HG02759 (cell line): ENCODE measurements at regions not wholly inside any gene's neighbourhood (a gene's known extent, or its start where the extent isn't known, plus 50 kb on each side); places are given as distances from the start of the nearest gene placed in this dataset.

Experiments used
- ATAC-seq: cut with Tn5 transposase; IDR thresholded peaks from one replicate; pipeline ENCODE4 v1.9.1; 2021; ENCODE audit warnings: mild to moderate bottlenecking, moderate library complexity; ENCODE audit not compliant: unreplicated experiment

- ATAC-seq = no peak
These were observed 404.2 kb upstream of the RNF32 start for GRCh38 chr7:156236181-156236889.

DNA sequence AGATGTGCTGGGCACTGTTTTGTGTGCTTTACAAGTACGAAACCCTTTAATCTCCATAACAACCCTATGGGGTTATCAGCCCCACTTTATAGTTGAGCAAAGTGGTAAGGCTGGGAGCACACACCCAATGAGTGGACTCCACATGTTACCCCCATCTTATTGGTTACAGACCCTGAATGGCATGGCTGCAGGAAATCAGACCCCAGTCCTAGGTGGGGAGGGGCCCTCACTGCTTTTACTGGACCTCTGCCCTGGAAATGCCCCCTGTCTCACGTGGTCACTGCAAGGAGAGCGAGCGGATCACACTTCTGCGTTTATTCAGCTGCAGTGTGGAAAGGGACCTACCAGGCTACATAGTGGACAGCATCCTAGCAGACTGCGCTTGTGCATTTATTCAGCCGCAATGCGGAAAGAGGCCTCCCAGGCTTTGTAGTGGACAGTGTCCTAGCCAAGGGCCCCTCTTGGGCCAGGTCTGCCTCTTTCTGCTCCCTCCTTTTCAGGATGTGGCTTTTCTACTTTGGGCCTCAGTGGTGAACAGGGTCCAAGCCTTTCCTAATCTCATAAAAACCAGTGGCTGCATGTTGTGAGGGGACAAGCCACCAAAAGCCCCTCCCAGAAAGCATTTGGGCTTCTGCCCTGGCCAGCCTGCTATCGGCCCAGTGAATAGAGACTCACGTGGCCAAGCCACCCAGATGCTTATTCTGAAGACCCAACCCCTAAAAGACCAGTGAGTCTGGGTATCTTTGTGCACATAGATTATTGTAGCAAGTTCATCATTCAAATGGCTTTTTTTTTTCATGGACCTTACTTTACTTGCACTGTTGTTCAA, 405.7 kb upstream of the RNF32 start:
- no peak for ATAC-seq

DNA sequence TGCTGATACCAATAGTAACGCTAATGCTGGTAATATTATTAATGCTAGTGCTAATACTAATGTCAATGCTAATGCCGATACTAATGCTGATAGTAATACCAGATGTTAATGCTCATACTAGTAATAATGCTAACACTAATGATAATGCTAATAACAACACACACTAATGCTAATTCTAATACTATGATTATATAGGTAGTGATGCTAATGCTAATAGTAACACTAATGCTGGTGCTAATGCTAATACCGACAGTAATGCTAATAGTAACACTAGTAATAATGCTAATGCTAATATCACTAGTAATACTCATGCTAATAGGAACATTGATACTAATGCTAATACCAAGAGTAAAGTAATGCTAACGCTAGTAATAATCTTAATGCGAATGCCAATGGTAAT, 406.4 kb upstream of the RNF32 start:
- ATAC-seq = no peak

- no peak for ATAC-seq
These were observed 407.5 kb upstream of the RNF32 start for GRCh38 chr7:156232931-156233705.

DNA sequence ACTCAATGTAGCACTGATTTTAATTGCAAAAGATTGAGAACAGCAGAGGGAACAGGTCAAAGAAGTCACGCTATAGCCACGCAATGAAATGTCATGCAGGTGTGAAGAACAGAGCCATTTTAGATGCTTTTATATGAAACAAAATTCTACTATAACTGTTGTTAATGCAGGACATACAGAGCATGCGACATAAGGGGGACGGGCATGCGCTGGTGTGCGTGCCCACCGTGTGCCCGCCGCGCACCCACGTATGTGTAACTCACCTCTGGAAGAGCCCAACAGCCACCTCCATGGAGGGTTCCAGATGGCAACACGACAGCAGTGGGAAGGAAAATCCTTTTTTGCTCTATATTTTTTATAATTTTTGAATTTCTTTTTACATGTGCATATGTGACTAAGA, 410.0 kb upstream of the RNF32 start:
- ATAC-seq = no peak

- ATAC-seq = no peak
These were observed 412.6 kb upstream of the SHH start for GRCh38 chr7:156224833-156225225.

DNA sequence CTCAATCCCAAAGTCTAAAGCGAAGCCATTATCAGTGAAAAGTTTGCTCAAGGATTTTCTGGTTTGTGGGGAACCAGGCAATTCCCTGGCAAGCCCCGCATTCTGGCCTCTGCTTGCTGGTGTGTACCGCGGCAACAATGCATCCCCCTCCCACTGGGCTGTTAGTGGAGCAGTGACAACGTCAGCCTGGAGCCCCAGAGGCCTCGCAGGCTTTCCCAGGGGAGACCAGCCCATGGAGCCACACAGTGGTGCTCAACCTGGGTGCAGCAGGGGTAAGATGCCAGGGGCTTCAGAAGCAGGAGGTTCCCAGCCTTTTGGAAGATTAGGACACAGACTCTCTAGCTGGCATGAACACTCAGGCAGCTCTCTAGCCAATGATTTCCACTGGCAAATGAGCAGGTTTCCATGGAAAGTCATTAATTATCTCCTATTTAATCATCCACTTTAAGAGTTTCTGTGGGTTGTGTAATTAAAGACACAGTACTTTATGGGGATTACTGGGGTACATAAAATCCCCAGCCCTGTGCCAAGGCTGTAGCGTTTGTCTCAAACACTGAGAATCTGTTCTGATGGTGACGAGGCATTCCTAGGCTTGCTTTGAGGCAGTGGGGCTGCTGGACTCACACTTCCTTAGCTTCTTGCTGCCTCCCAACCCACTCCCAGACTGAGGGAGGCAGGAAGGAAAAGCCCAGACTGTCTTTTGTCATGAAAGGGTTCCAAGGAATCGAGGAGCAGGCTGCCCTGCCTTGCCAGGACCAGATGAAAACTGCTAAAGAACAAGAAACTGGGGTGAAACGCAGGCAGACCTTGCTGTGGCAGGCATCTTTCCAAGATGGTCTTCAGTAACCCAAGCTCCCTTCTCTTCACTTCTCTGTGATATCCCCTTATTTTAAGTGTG, 411.9 kb upstream of the SHH start:
- ATAC-seq = no peak

DNA sequence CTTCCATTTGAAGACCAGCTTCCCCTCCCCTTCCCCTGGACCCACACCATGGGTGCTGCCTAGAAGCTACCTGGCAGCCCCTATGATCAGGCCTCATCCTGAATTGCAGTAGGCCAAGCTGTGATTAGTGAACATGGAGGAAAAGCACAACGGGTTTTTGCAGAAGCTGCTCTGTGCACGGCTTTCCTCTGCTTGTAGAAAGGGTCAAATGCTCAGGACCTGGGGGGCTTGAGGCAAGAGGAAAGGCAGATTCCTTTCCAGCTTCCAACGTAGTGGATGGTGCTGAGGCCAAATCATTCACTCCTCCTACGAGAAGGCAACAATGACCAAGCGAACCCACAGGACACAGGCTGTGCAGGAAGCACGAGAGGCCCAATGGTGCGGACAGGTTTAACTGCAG, 410.3 kb upstream of the SHH start:
- ATAC-seq = no peak

DNA sequence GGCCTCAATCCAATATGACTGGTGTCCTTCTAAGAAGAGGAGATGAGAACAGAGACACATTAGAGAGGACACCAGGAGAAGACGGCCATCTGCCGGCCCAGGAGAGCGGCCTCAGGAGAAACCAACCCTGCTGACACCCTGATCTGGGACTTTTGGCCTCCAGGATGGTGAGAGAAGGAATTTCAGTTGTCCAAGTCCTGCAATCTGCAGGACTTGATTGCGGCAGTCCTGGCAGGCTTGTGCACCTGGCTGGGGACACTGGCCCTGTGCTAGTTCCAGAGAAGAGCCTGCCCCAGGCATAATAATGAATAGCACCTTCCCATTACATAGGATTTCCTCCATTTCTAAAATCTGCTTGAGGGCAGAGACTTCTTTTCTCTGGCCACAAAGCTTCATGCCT, 409.9 kb upstream of the SHH start:
- ATAC-seq = no peak

- no peak for ATAC-seq
These were observed 408.4 kb upstream of the SHH start for GRCh38 chr7:156220701-156221100.

DNA sequence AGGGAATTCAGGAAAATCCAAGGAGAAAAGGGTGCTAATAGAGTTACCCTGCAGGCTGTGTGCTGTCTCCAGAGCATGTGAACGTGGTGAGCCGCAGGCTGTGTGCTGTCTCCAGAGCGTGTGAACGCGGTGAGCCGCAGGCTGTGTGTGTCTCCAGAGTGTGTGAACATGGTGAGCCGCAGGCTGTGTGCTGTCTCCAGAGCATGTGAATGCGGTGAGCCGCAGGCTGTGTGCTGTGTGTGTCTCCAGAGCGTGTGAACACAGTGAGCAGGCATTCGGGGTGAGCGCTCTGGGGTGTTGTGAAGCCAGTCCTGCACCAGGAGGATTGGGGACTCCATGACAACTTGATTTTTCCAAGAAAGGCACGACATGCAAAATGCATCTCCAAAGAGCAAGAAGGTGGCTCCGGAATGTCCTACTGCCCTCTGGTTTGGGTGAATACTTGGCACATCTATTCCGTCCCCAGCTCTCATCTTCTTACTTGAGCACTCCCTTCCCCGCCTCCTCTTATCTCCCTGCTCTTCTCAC, 407.9 kb upstream of the SHH start:
- ATAC-seq = no peak

- ATAC-seq = no peak
These were observed 407.2 kb upstream of the SHH start for GRCh38 chr7:156219307-156220077.

DNA sequence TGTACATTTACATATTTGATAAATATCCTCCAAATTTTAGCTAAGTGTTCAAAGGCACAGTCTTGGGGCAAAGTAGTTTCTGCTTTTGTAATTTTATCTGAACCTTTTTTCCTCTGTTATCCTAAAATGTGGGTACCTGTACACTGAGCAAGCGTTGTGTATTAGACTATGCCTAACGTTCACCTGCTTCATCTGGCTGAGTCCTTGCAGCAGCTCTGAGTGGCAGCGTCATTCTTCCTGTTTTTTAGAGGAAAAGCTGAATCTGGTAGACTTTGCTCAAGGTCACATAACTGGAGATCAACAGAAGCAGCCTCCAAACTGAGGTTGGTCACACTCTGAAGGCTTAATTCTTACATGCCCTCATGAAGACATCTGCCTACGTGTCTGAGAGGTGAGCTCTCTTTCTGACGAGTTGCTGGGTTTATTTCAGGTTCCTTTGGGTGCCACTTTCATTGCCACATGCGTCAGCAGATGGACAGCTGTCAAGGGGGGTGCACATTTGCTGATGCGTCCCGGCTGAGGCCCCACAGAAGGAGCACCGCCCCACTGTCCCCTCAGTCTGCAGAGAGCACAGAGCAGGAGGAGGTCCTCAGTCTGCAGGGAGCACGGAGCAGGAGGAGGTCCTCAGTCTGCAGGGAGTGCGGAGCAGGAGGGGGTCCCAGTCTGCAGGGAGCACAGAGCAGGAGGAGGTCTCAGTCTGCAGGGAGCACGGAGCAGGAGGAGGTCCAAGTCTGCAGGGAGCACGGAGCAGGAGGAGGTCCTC, 406.5 kb upstream of the SHH start:
- ATAC-seq = no peak

GRCh38 chr7:156217803-156218202, 405.5 kb upstream of the SHH start:
- no peak for ATAC-seq

DNA sequence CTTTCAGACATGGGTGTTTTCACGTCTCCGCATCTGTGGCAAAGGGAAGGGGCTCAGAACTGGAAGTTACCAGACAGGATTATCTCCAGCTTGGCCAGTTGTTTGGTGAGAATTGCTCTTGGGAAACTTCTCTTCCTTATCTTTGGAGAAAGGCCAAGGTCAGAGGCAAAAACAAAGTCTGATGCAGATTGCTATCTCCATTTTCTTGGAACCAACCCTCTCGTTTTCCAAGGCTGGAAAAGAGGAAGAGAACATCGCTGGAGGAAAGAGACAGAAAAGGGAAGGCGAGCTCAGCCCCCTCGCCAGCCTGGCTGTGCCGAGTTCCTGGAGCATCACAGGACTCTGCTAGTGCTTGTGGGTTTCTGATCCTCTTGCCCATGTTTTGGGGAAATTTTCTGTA, 396.8 kb upstream of the SHH start:
- no peak for ATAC-seq

GRCh38 chr7:156207306-156207705, 395.0 kb upstream of the SHH start:
- ATAC-seq = no peak

GRCh38 chr7:156206174-156206573, 393.9 kb upstream of the SHH start:
- ATAC-seq = no peak

DNA sequence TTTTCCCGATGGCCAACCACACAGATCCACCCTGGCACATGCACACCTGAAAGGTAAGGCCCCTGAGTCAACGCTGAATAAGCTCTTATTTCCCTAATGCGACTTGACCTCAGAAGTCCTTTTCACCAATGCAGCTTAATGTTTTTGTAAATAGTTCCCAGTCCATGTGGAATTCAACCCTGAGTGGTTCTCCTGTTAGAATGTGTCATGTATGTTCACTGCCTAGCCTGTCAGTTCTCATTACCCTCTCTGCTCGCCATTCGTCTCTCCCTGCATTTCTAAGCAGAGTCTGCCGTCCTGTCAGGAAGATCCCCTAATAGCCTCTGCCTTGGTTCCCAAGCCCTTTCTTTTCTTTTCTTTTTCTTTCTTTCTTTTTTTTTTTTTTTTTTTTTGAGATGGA, 392.6 kb upstream of the SHH start:
- no peak for ATAC-seq

DNA sequence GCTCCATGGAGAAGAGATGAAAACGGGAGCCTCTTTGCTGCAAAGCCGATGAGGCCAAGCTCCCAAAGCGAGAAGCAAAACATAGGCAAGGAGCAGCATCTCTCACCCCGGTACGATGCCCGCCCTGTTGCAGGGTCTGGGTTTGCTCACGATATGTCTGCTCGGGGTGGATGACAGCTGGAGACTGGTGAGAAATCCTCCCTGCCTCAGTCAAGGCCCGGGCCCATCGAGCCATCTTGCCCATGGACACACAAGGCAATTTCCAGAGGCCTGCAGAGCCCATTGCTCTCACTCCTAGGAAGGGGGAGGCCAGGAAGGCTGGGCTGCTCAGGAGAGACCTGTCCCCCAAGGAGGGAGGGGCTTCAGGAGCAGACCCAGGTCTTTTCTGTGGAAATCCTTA, 391.7 kb upstream of the SHH start:
- ATAC-seq = no peak
